GM12891 (cell line): ENCODE measurements at regions not wholly inside any gene's neighbourhood (a gene's known extent, or its start where the extent isn't known, plus 50 kb on each side); places are given as distances from the start of the nearest gene placed in this dataset.

ENCODE experiments used
- PAX5 ChIP-seq: IDR thresholded peaks from 2 replicates; pipeline ENCODE4 v1.6.1; 2011; ENCODE audit warnings: low read length, moderate library complexity, mild to moderate bottlenecking; ENCODE audit not compliant: insufficient read depth, severe bottlenecking
- POLR2A ChIP-seq: IDR thresholded peaks from 2 replicates; pipeline ENCODE4 v1.6.1; 2011; ENCODE audit warnings: low read depth, low read length, control low read depth
- POLR2AphosphoS5 ChIP-seq: IDR thresholded peaks from 2 replicates; pipeline ENCODE4 v1.6.1; 2011; ENCODE audit warnings: low read depth, low read length, control low read depth
- POU2F2 ChIP-seq: IDR thresholded peaks from 2 replicates; pipeline ENCODE4 v1.6.1; 2011; ENCODE audit warnings: low read depth, mild to moderate bottlenecking, control low read depth, low read length, moderate library complexity
- SPI1 ChIP-seq: IDR thresholded peaks from 2 replicates; pipeline ENCODE4 v1.6.1; 2011; ENCODE audit warnings: low read depth, low read length, control low read depth
- TAF1 ChIP-seq: IDR thresholded peaks from 2 replicates; pipeline ENCODE4 v1.6.1; 2011; ENCODE audit warnings: low read depth, low read length, control low read depth

- no peak for TF ChIP-seq POLR2AphosphoS5
- no peak for TF ChIP-seq POLR2A
- TF ChIP-seq TAF1: no peak
- no peak for TF ChIP-seq PAX5
- TF ChIP-seq SPI1: no peak
- no peak for TF ChIP-seq POU2F2
These were observed 1174.9 kb upstream of the AUTS2 start for GRCh38 chr7:68423356-68423755.
